Neuronal stem cell (in vitro differentiated cells): ENCODE measurements at regions not wholly inside any gene's neighbourhood (a gene's known extent, or its start where the extent isn't known, plus 50 kb on each side); places are given as distances from the start of the nearest gene placed in this dataset.
"Not testable (repeated sequence)": the region's sequence is repeated elsewhere in the genome, so short reads cannot be mapped to it uniquely, and the experiment has no call there.

Experiments
- DNase-seq: peaks from one replicate; pipeline ENCODE4 v3.0.0-alpha.2; 2013; ENCODE audit warnings: low spot score
- H2AFZ ChIP-seq: one replicate; pipeline ENCODE4 v1.6.1; 2013; ENCODE audit warnings: mild to moderate bottlenecking, low read length, inconsistent platforms
- H2AK5ac ChIP-seq: 2 replicates; pipeline ENCODE4 v1.6.1; 2013; ENCODE audit warnings: low read depth, mild to moderate bottlenecking, inconsistent platforms, low read length, moderate library complexity, mixed read lengths
- H2BK120ac ChIP-seq: 2 replicates; pipeline ENCODE4 v1.6.1; 2013; ENCODE audit warnings: low read depth, mild to moderate bottlenecking, inconsistent platforms, low read length, moderate library complexity, mixed read lengths
- H2BK12ac ChIP-seq: one replicate; pipeline ENCODE4 v1.6.1; 2013; ENCODE audit warnings: low read length, inconsistent platforms
- H2BK15ac ChIP-seq: 2 replicates; pipeline ENCODE4 v1.6.1; 2013; ENCODE audit warnings: mild to moderate bottlenecking, low read length, inconsistent platforms, mixed read lengths
- H2BK5ac ChIP-seq: one replicate; pipeline ENCODE4 v1.6.1; 2013; ENCODE audit warnings: inconsistent platforms, mild to moderate bottlenecking, low read length, moderate library complexity
- H3K14ac ChIP-seq: one replicate; pipeline ENCODE4 v1.6.1; 2013; ENCODE audit warnings: low read length, inconsistent platforms
- H3K18ac ChIP-seq: 2 replicates; pipeline ENCODE4 v1.6.1; 2013; ENCODE audit warnings: low read length, inconsistent platforms
- H3K23ac ChIP-seq: 2 replicates; pipeline ENCODE4 v1.6.1; 2013; ENCODE audit warnings: low read depth, mild to moderate bottlenecking, mixed read lengths, low read length, inconsistent platforms; ENCODE audit not compliant: poor library complexity
- H3K27ac ChIP-seq: replicated peaks from 3 replicates; pipeline ENCODE4 v1.5.1; 2013; ENCODE audit warnings: low read length, inconsistent platforms
- H3K27me3 ChIP-seq, 3 experiments: 2 replicates each; pipeline ENCODE4 v1.6.1; 2013; ENCODE audit warnings: low read length in 3 of 3, mild to moderate bottlenecking in 2 of 3, inconsistent platforms in 1 of 3, low read depth in 1 of 3, mixed read lengths in 1 of 3, moderate library complexity in 1 of 3; ENCODE audit not compliant: control insufficient read depth in 3 of 3, insufficient read depth in 3 of 3
- H3K36me3 ChIP-seq, 2 donors: replicated peaks in 1 of 2; 2 replicates each; pipeline ENCODE4 v1.6.1; 2013; ENCODE audit warnings: low read length in 2 of 2; ENCODE audit not compliant: control insufficient read depth in 2 of 2, insufficient read depth in 2 of 2
- H3K4ac ChIP-seq: 2 replicates; pipeline ENCODE4 v1.6.1; 2013; ENCODE audit warnings: inconsistent platforms, mild to moderate bottlenecking, low read length, moderate library complexity
- H3K4me1 ChIP-seq, 2 donors: 1 replicate in 1 of 2; 2 replicates in 1 of 2; pipeline ENCODE4 v1.6.1; 2013; ENCODE audit warnings: low read length in 2 of 2, low read depth in 1 of 2; ENCODE audit not compliant: control insufficient read depth in 2 of 2, insufficient read depth in 1 of 2
- H3K4me2 ChIP-seq: one replicate; pipeline ENCODE4 v1.6.1; 2013; ENCODE audit warnings: mild to moderate bottlenecking, low read length, inconsistent platforms; ENCODE audit not compliant: insufficient read depth, poor library complexity, severe bottlenecking
- H3K4me3 ChIP-seq, 2 donors: 2 replicates each; pipeline ENCODE4 v1.5.1; 2013; ENCODE audit warnings: low read length in 2 of 2, mild to moderate bottlenecking in 2 of 2, inconsistent platforms in 1 of 2, moderate library complexity in 1 of 2
- H3K79me1 ChIP-seq: one replicate; pipeline ENCODE4 v1.6.1; 2013; ENCODE audit warnings: low read depth, mild to moderate bottlenecking, inconsistent platforms, low read length, moderate library complexity
- H3K9ac ChIP-seq: one replicate; pipeline ENCODE4 v1.6.1; 2013; ENCODE audit warnings: mild to moderate bottlenecking, low read depth, low read length, inconsistent platforms; ENCODE audit not compliant: poor library complexity
- H3K9me3 ChIP-seq, 2 donors: replicated peaks in 1 of 2; 2 replicates each; pipeline versions ENCODE3 to v1.6.1; 2013; ENCODE audit warnings: low read length in 2 of 2, mild to moderate bottlenecking in 2 of 2, inconsistent platforms in 1 of 2, low read depth in 1 of 2, mixed read lengths in 1 of 2, moderate library complexity in 1 of 2; ENCODE audit not compliant: control insufficient read depth in 2 of 2, insufficient read depth in 1 of 2
- H4K8ac ChIP-seq: one replicate; pipeline ENCODE4 v1.6.1; 2013; ENCODE audit warnings: low read depth, mild to moderate bottlenecking, inconsistent platforms, low read length, moderate library complexity
- H4K91ac ChIP-seq: one replicate; pipeline ENCODE4 v1.6.1; 2013; ENCODE audit warnings: low read length, low read depth, mild to moderate bottlenecking, inconsistent platforms; ENCODE audit not compliant: poor library complexity
- WGBS, 2 donors: extraction: QIAGEN DNeasy Blood & Tissue Kit; methylation state at CpG; one replicate each; pipeline ENCODE4 v1.1.7; 2013; ENCODE audit warnings: missing lambda C conversion rate in 2 of 2, mixed read lengths in 1 of 2; ENCODE audit not compliant: insufficient read length in 2 of 2, insufficient replicate concordance in 1 of 2; ENCODE audit errors: extremely low coverage in 2 of 2; 5-methylcytosine and 5-hydroxymethylcytosine counted together

GRCh38 chr17:64794113-64794512 lies 125.2 kb downstream of the LRRC37A3 start:
- H2BK120ac ChIP-seq, result not testable (repeated sequence)

GRCh38 chr17:64792793-64793575 lies 126.3 kb downstream of the LRRC37A3 start:
- not testable (repeated sequence) for H4K91ac ChIP-seq, H3K4me2 ChIP-seq, H3K27me3 ChIP-seq, H3K79me1 ChIP-seq, H3K4me1 ChIP-seq, H3K27ac ChIP-seq, H2AFZ ChIP-seq, H2BK12ac ChIP-seq, H3K14ac ChIP-seq, H3K9ac ChIP-seq, H3K4me3 ChIP-seq, H2BK15ac ChIP-seq, H3K23ac ChIP-seq, H3K9me3 ChIP-seq, H2BK120ac ChIP-seq, H2AK5ac ChIP-seq, H3K36me3 ChIP-seq, H3K4ac ChIP-seq, DNase-seq, H2BK5ac ChIP-seq, H4K8ac ChIP-seq, H3K18ac ChIP-seq
- WGBS, 2 donors, result no CpG with 5 or more reads among the region's 12 CpGs

More at GRCh38 chr17:64794113-64794512, 125.2 kb downstream of the LRRC37A3 start:
- H4K8ac ChIP-seq, H2BK5ac ChIP-seq, H2AK5ac ChIP-seq, H3K4me3 ChIP-seq, H3K36me3 ChIP-seq, H3K4me2 ChIP-seq, H3K4me1 ChIP-seq, H3K4ac ChIP-seq, H4K91ac ChIP-seq, H3K23ac ChIP-seq, H3K18ac ChIP-seq, H2BK15ac ChIP-seq, H3K27me3 ChIP-seq, H3K27ac ChIP-seq, H3K79me1 ChIP-seq, H2AFZ ChIP-seq, H3K14ac ChIP-seq, DNase-seq, H3K9me3 ChIP-seq, H2BK12ac ChIP-seq, H3K9ac ChIP-seq: not testable (repeated sequence)
- no CpG with 5 or more reads among the region's 4 CpGs for WGBS, 2 donors

- H2AK5ac ChIP-seq, H3K23ac ChIP-seq, H3K4ac ChIP-seq, H3K79me1 ChIP-seq, H3K9ac ChIP-seq, H3K18ac ChIP-seq, H2BK12ac ChIP-seq, H3K4me3 ChIP-seq, H2BK120ac ChIP-seq, H3K4me1 ChIP-seq, H3K27me3 ChIP-seq, H2AFZ ChIP-seq, H4K91ac ChIP-seq, H3K14ac ChIP-seq, H2BK5ac ChIP-seq, H2BK15ac ChIP-seq, H3K4me2 ChIP-seq, H3K9me3 ChIP-seq, H3K36me3 ChIP-seq, H4K8ac ChIP-seq, DNase-seq, H3K27ac ChIP-seq: not testable (repeated sequence)
- WGBS, 2 donors, result no CpG with 5 or more reads among the region's 12 CpGs
These were observed 127.0 kb downstream of the LRRC37A3 start for GRCh38 chr17:64792276-64792675.

- not testable (repeated sequence) for H4K91ac ChIP-seq, DNase-seq, H3K4me2 ChIP-seq, H2BK120ac ChIP-seq, H3K36me3 ChIP-seq, H2BK12ac ChIP-seq, H3K4me1 ChIP-seq, H3K9me3 ChIP-seq, H3K14ac ChIP-seq, H3K9ac ChIP-seq, H4K8ac ChIP-seq, H2AFZ ChIP-seq, H3K4me3 ChIP-seq, H3K27me3 ChIP-seq, H3K18ac ChIP-seq, H3K27ac ChIP-seq, H2BK5ac ChIP-seq, H2BK15ac ChIP-seq, H3K79me1 ChIP-seq, H3K4ac ChIP-seq, H3K23ac ChIP-seq, H2AK5ac ChIP-seq
- no CpG with 5 or more reads among the region's 5 CpGs for WGBS, 2 donors
These were observed 127.6 kb downstream of the LRRC37A3 start for GRCh38 chr17:64791691-64792090.
